ENCODE measurements at regions not wholly inside any gene's neighbourhood (a gene's known extent, or its start where the extent isn't known, plus 50 kb on each side); places are given as distances from the start of the nearest gene placed in this dataset.

DNA sequence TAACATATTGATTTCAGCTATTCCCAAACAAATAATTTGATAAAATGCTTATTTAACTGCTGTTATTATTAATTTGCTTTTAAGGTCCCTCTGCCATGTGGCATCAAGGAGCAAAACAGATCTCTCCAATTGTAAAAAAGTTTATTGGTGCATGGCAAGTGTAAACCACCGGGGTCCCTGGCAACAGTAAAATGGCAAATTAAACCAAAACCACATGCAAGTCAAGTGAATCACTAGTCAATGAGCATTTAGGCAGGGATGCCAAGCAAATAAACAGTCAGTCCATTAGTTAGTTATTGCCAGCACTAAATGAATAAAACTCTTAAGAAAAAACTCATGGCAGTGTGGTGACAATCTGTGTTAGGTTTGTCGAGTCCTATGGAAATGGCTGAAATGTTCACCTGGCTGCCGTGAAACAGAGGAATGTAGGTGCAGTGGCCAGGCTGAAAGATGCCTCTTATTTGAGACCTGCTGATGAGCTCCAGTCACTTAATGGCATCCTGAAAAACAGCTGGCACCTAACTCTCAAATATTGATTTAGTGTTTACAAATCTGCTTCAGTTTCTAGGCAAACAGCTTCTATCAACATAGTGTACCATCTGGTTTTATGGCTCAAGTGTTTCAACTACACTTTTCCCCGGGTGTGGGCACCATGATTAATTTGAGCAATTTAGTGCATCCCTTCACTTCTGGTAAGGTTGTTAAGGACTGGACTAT lies 296.5 kb upstream of the ITGA1 start:
- TF ChIP-seq, protein P1, sequence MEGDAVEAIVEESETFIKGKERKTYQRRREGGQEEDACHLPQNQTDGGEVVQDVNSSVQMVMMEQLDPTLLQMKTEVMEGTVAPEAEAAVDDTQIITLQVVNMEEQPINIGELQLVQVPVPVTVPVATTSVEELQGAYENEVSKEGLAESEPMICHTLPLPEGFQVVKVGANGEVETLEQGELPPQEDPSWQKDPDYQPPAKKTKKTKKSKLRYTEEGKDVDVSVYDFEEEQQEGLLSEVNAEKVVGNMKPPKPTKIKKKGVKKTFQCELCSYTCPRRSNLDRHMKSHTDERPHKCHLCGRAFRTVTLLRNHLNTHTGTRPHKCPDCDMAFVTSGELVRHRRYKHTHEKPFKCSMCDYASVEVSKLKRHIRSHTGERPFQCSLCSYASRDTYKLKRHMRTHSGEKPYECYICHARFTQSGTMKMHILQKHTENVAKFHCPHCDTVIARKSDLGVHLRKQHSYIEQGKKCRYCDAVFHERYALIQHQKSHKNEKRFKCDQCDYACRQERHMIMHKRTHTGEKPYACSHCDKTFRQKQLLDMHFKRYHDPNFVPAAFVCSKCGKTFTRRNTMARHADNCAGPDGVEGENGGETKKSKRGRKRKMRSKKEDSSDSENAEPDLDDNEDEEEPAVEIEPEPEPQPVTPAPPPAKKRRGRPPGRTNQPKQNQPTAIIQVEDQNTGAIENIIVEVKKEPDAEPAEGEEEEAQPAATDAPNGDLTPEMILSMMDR (IDR thresholded peaks at IDR 0.05) = no peak
- TF ChIP-seq POLR2AphosphoS5 (IDR thresholded peaks at IDR 0.05) = no peak

Data from prostate gland (tissue), 2 donors.